HG03280 (cell line): ENCODE measurements at regions not wholly inside any gene's neighbourhood (a gene's known extent, or its start where the extent isn't known, plus 50 kb on each side); places are given as distances from the start of the nearest gene placed in this dataset.
"Not testable (repeated sequence)": the region's sequence is repeated elsewhere in the genome, so short reads cannot be mapped to it uniquely, and the experiment has no call there.

ENCODE experiments used
- ATAC-seq: cut with Tn5 transposase; IDR thresholded peaks from one replicate; pipeline ENCODE4 v1.9.1; 2021; ENCODE audit warnings: mild to moderate bottlenecking, moderate library complexity; ENCODE audit not compliant: unreplicated experiment

DNA sequence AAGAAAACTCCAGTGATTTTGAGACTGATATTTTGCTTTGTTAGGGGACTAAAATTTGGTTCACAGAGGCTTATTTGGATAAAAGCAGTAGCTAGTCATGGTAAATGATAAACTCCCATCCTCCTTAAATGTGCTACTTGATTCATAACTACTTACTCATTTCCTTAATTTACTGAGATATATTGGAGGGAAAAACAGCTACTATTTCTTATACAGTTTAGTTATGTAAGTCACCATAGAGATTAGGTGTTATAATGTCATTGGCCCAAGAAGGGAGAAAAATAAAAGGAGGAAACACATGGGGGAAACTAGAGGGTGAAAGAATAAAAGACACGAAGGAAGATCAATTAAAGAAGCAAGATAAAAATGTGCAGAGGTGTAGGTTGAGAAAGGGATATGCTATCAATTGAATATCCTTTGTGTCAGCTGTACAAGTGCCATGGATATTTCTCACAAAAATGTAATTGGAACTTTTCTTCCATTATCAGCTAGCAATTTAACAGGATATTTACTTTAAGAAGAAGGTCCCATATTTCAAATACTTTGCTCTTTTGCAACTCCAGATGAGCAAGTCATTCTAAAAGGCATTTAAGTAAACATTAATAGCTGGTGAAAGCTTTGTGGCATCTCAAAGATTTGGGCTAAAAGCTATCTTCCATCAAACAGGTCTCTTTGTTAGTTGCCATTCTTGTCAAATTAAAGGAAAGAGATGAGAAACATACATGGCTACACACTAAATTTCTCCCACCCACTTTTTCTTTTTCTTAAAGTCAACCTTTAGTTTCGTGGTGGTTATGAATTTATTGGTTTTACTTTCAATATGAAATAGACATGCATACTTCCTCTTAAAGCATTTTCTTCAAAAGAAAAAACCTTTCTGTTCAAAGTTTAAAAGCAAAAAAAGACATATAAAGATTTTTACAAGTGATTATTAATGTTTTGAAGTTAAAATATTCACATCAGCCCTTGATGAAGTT is 439.5 kb downstream of the CCER1 start:
- ATAC-seq: peak; percentile 94

GRCh38 chr12:90514325-90514724 is 440.7 kb downstream of the CCER1 start:
- no peak for ATAC-seq

DNA sequence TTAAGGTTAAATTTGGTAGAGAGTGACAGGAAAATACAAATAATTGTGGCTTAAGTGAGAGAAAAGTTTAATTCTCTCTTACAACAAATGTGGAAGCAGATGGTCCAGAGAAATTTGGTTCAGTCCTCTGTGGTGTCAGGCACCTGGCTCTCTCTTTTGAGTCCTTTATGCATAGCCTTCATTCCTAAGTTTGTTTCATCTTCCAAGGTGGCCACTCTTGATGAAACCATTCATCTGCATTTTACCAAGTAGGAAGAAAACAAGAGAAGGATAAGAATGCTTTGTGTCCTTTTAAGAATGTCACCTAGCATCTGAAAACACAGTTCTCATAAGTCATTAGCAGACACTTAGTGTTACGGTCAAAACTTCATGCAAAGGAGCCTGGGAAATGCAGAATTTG is 442.5 kb downstream of the CCER1 start:
- ATAC-seq: no peak

DNA sequence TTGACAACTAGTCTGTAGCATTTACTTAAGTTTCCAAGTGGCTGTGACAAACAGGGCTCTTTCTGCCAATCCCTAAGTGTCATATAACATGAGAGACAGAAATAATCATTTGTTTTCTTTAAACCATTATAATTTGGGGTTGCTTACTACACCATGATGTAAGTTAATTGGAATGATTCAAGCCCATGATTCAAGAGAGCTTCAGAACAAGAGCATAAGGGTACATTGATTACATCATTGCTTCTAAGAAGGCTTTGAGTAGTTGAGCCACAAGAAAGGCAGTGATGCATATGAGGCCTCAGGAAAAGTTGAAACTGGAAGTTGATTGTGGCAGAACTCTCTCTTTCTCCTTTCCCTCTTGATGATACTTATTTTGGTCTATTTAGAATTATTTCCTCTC is 444.0 kb downstream of the CCER1 start:
- ATAC-seq: no peak

DNA sequence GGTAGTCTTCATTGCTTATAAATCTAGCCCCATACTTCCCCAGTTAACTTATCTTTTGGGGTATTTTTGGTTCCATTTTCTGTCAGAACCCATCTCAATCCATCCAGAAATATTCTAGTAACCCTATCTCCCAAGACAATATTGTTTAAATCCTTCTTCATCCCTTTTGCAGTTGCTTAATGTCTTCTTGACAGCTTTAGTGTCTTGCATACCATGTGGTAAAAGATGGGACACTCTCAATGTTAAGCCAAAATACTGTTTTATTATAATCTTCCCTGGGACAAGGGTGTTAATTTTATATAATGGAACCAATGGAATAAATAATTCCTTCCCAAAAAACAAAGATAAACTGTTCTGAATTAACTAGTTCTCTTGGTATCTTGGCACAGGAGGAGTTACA is 450.2 kb downstream of the CCER1 start:
- ATAC-seq: no peak

- ATAC-seq: no peak
Observed at GRCh38 chr12:90502070-90502469, 452.9 kb downstream of the CCER1 start.

GRCh38 chr12:90501412-90501811 is 453.6 kb downstream of the CCER1 start:
- ATAC-seq: no peak

DNA sequence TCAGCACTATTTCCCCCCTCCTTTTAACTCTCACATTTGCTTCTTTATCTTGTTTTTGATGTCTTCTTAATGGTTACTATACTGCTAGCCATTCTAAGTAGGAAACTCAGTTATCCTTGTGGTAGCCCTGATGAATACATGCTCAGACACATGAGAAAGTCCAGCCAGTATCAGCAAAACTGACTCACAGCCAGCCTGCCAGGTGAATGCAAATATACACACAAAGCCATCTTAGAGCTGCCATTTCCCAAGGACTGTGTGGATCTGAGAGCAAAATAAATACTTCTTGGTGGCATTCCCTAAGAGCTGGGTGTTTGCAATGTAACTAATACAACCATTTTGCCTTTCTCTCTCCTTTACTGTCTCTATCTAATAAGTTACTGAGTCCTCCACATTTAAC is 455.2 kb downstream of the CCER1 start:
- ATAC-seq: no peak

DNA sequence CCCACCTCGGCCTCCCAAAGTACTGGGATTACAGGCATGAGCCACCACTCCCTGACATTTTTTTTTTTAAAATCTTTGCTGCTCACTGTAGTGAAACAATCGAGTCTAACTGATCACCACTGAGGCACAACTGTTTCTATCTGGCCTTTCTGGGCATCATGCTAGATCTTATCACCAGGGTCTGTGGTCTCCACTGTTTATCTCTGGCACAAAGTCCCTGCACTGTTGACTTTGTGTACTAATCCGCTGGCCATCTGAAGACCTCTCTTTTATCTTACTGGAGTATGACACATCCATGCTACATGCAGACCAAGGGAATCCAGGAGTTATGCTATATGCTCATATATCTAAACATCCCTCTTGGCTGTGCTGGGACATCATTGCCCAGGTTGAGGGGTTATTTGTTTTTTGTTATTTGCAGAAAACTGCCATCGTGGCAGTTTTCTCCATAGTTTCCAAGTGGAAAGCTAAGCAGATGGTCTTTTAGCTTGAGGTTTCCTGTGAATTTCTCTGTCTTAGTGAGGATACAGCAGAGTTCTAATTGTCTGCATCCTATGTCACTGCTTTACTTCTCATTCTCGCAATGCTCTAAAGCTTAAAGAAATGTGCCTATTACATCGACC is 456.9 kb downstream of the CCER1 start:
- ATAC-seq: no peak

- ATAC-seq: no peak
Observed at GRCh38 chr12:90490355-90490754, 464.6 kb downstream of the CCER1 start.

DNA sequence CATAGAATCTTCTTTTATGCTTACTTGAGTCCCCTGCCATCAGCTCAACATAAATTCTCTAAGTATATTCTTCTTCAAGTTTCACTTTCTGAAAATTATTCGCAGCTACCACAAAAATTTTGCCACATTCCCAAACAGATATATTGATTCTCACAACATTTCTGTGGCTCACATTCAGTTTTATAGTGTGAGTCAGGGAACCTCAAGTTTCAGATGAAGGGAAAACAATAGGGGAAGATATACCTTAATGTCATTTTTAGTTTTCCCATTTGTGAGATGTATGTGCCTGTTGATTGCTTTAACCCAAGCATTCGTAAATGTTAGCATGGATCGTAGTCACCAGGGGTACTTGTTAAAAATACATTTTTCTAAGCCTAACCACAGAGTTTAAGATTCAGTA is 465.8 kb downstream of the CCER1 start:
- ATAC-seq: no peak

- ATAC-seq: no peak
Observed at GRCh38 chr12:90485560-90485959, 469.4 kb downstream of the CCER1 start.

DNA sequence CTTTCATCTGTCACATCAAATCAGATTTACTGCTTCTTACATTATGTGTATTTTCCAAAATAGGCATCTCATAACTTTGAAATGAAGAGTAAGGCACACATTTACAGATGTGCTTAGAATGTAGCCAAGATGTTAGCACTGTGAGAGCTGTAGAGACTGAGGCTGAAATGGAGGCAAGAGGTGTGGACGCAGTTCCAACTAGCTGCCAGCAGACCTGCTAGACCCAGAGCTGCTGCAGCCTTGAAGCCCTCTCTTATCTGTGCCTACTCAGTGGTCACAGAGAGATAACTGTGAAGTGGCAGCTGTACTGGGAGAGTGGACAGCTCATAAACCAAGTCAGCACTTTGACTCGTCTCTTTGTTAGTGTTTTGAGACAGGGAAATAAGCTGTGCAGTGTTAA is 470.9 kb downstream of the CCER1 start:
- no peak for ATAC-seq

DNA sequence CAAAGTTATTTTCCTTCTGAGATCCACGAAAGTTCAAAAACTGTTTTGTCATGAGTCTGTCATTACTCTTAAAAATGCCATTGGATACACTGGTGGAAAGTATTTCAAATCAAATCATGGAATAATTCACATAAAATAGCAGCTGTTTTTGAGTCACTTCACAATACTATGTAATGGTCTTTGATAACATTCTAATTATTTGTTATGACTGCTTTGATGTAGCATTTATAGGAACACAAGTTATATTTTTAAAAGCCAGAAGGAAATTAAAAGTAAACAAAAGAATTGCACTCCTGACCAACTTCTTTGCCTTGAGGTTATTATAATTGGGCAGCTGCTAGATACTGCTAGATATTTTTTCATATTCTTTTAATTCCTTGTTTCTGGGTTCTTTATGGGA is 473.2 kb downstream of the CCER1 start:
- no peak for ATAC-seq

DNA sequence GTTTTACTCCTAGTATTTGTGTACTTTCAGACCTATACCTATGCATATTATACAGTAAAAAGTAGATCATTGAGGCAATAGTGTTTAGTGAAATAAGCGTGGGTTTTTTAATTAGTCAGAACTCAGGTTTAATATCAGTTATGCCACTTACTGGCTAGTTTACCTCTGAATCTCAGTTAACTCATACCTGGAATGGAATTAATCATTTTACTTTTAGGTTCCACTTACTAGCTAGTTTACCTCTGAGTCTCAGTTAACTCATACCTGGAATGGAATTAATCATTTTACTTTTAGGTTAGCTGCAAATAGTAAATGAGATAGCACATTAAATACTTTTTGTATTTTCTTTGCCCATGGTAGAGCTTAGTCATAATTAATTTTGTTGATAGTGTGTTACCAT is 475.7 kb downstream of the CCER1 start:
- no peak for ATAC-seq

GRCh38 chr12:90473831-90474230 is 481.1 kb downstream of the CCER1 start:
- no peak for ATAC-seq

DNA sequence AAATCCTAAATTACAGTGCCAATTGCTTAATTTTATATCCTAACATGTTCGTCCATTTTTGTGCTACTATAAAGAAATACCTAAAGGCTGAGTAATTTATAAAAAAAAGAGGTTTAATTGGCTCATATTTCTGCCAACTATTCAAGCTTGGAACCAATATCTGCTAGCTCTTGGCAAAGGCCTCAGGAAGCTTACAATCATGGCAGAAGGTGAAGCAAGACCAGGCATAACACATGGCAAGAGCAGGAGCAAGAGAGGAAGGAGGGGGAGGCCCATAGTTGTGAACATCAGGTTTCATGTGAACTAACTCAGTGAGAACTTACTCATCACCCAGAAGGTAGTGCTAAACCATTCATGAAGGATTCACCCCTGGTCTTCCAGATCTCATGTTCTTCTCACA is 494.3 kb downstream of the CCER1 start:
- no peak for ATAC-seq

DNA sequence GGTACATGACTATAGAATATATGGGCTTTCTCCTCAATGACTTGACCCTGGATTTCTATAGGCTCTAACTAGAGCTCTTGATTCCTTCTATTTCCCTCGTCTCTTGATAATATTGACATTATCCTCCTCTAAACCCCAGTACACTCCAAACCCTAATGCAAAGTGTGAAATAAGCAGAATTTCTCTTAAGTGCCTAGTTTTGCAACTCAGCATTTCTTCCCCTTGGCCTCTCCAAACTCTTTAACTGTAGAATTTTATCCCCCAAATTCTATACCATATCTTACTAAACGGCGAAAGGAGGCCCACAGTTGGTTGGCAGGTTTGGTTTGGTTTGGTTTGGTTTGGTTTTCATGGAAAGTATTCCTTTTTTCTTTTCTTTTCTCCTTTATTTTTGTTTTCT is 498.7 kb downstream of the CCER1 start:
- no peak for ATAC-seq

- ATAC-seq: no peak
Observed at GRCh38 chr12:90455756-90456155, 499.2 kb downstream of the CCER1 start.

GRCh38 chr12:90449611-90450010 is 505.4 kb downstream of the CCER1 start:
- ATAC-seq: no peak

DNA sequence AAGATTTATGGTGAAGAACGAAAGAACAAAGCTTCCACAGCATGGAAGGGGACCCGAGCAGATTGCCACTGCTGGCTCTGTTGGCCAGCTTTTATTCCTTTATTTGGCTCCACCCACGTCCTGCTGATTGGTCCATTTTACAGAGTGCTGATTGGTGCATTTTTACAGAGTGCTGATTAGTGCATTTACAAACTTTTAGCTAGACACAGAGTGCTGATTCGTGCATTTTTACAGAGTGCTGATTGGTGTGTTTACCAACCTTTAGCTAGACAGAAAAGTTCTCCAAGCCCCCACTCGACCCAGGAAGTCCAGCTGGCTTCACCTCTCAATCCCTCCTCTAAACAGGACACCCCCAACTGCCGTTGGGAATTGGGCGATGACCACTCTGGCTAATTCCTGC is 511.5 kb downstream of the CCER1 start:
- ATAC-seq: not testable (repeated sequence)

GRCh38 chr12:90441431-90441830 is 513.5 kb downstream of the CCER1 start:
- ATAC-seq: no peak
